NT2/D1 (cell line): ENCODE measurements at regions not wholly inside any gene's neighbourhood (a gene's known extent, or its start where the extent isn't known, plus 50 kb on each side); places are given as distances from the start of the nearest gene placed in this dataset.

Source experiments
- DNase-seq: peaks from one replicate; pipeline ENCODE4 v3.0.0-alpha.2; 2011; ENCODE audit warnings: low read depth, low spot score
- H3K27me3 ChIP-seq: 2 replicates; pipeline ENCODE4 v1.6.0; 2011; ENCODE audit warnings: mild to moderate bottlenecking; ENCODE audit not compliant: insufficient read length, insufficient read depth
- H3K36me3 ChIP-seq: 2 replicates; pipeline ENCODE4 v1.6.1; 2011; ENCODE audit warnings: mild to moderate bottlenecking, low read length, mixed read lengths; ENCODE audit not compliant: insufficient read depth, insufficient read length
- H3K4me1 ChIP-seq: 2 replicates; pipeline ENCODE4 v1.5.1; 2011; ENCODE audit not compliant: insufficient read depth, insufficient read length
- H3K4me3 ChIP-seq: 2 replicates; pipeline ENCODE4 v1.5.1; 2011; ENCODE audit warnings: low read depth; ENCODE audit not compliant: insufficient read length
- H3K9ac ChIP-seq: 2 replicates; pipeline ENCODE4 v1.6.0; 2011; ENCODE audit warnings: low read depth; ENCODE audit not compliant: insufficient read length
- H3K9me3 ChIP-seq: 2 replicates; pipeline ENCODE4 v1.5.1; 2011; ENCODE audit warnings: mild to moderate bottlenecking, low read length; ENCODE audit not compliant: insufficient read depth
- SUZ12 ChIP-seq: IDR thresholded peaks from 2 replicates; pipeline ENCODE4 v1.6.1; 2011; ENCODE audit not compliant: insufficient read length, insufficient read depth; ENCODE audit errors: extremely low read depth
- YY1 ChIP-seq: IDR thresholded peaks from 2 replicates; pipeline ENCODE4 v1.6.1; 2011; ENCODE audit not compliant: insufficient read length, insufficient read depth
- ZNF274 ChIP-seq: IDR thresholded peaks from 2 replicates; pipeline ENCODE4 v1.6.1; 2011; ENCODE audit warnings: mild to moderate bottlenecking, low read depth, low read length

GRCh38 chr2:611519-611918 is 65.7 kb downstream of the TMEM18 start:
- TF ChIP-seq YY1 (no peak), ZNF274 (no peak), SUZ12 (no peak)
- Histone ChIP-seq H3K4me3 (no peak overlapping the region), H3K36me3 (no peaks in the 10 kb centered on the region), H3K27me3 (no peaks in the 10 kb centered on the region), H3K9me3 (no peaks in the 10 kb centered on the region), H3K9ac (no peak overlapping the region), H3K4me1 (no peaks in the 10 kb centered on the region)
- no peak for DNase-seq

DNA sequence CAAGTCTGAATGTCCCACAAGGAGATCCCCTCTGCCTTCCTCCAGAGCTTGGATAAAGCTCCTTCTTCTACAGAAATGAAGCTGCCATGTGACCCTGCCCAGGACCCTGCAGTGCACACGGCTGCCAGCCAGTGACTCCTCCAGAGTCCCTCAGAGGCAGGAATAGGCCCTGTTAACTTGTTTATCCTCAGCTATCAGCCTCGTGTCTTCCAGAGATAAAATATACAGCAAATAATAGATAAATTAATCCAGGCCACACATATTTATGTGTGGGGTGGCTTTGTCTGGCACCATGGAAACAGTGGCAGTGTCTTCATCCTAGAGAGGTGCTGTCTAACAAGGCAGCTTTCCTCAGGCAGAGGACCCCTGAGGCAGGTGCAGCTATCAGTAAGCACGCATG is 66.7 kb downstream of the TMEM18 start:
- H3K9ac ChIP-seq: no peak overlapping the region
- H3K9me3 ChIP-seq: no peaks in the 10 kb centered on the region
- TF ChIP-seq YY1 (no peak), SUZ12 (no peak), ZNF274 (no peak)
- H3K36me3 ChIP-seq: no peaks in the 10 kb centered on the region
- no peak overlapping the region for H3K4me3 ChIP-seq
- no peaks in the 10 kb centered on the region for H3K4me1 ChIP-seq
- no peaks in the 10 kb centered on the region for H3K27me3 ChIP-seq
- no peak for DNase-seq

GRCh38 chr2:609881-610280 is 67.3 kb downstream of the TMEM18 start:
- no peak for DNase-seq
- Histone ChIP-seq H3K27me3 (no peaks in the 10 kb centered on the region), H3K9me3 (no peaks in the 10 kb centered on the region), H3K36me3 (no peaks in the 10 kb centered on the region), H3K9ac (no peak overlapping the region), H3K4me3 (no peak overlapping the region), H3K4me1 (no peaks in the 10 kb centered on the region)
- TF ChIP-seq ZNF274 (no peak), SUZ12 (no peak), YY1 (no peak)

DNA sequence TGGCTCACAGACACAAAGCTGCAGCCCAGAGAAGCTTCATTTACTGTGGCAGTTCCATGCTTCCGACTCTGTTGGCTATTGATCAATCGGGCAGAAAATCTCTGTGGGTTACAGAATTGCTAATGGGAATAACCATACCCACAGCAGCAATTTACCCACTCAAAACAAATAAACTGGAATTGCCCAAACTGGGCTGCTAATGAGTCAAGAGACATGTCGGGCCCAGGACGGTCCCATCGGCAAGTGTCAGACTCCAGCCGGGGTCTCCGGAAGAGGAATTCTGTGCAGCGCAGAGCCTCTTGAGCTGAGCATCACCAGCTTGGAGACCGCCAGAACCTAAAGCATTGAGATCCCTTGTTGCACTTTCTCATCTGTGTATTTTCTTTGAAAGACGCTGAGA is 67.8 kb downstream of the TMEM18 start:
- no peaks in the 10 kb centered on the region for H3K9me3 ChIP-seq
- no peaks in the 10 kb centered on the region for H3K27me3 ChIP-seq
- TF ChIP-seq YY1: no peak
- TF ChIP-seq ZNF274: no peak
- no peak for TF ChIP-seq SUZ12
- H3K4me3 ChIP-seq: no peak overlapping the region
- H3K4me1 ChIP-seq: no peaks in the 10 kb centered on the region
- no peak overlapping the region for H3K9ac ChIP-seq
- H3K36me3 ChIP-seq: no peaks in the 10 kb centered on the region
- DNase-seq: no peak

DNA sequence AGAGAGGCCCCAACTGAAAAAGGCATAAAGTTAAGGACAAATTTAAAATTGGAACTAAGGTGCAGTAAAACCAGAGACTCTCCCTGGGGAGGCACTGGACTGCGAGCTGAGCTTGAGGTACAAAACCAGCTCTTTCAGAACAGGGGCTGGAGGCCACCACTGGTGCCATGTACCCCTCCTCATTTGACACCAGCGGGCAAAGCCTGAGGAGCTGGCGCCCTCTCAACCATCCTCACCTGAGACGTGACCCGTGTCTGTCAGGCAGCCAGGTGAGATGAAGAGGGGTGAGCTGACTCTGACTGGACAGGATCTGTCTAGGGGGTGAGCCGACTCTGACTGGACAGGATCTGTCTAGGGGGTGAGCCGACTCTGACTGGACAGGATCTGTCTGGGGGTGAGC is 68.5 kb downstream of the TMEM18 start:
- TF ChIP-seq SUZ12 (no peak), ZNF274 (no peak), YY1 (no peak)
- no peaks in the 10 kb centered on the region for H3K36me3 ChIP-seq
- H3K9ac ChIP-seq: no peak overlapping the region
- no peak overlapping the region for H3K4me3 ChIP-seq
- no peaks in the 10 kb centered on the region for H3K9me3 ChIP-seq
- no peaks in the 10 kb centered on the region for H3K27me3 ChIP-seq
- H3K4me1 ChIP-seq: no peaks in the 10 kb centered on the region
- DNase-seq: no peak

DNA sequence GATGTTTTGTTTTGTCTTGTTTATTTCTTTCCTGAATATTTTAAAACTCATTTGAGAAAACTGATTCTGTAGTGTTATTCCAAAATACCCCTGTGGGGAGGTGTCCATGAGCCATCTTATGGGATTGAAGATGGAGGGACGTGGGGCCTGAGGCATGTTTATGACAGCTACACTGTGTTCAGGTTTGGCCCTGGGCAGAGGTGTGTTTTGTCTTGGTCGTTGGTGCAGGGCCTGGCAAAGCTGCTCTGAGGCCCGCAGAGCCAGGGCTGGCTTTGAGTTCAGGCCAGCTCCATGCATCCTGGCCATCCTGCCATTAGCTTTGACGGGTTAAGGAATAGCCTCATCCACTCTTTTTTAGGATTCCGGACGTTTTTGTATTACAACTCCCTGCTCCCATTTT is 68.9 kb downstream of the TMEM18 start:
- H3K36me3 ChIP-seq: no peaks in the 10 kb centered on the region
- no peaks in the 10 kb centered on the region for H3K4me1 ChIP-seq
- H3K9ac ChIP-seq: no peak overlapping the region
- no peak overlapping the region for H3K4me3 ChIP-seq
- H3K9me3 ChIP-seq: no peaks in the 10 kb centered on the region
- H3K27me3 ChIP-seq: no peaks in the 10 kb centered on the region
- DNase-seq: no peak
- TF ChIP-seq ZNF274 (no peak), SUZ12 (no peak), YY1 (no peak)

- Histone ChIP-seq H3K4me1 (no peaks in the 10 kb centered on the region), H3K36me3 (no peaks in the 10 kb centered on the region), H3K9me3 (no peaks in the 10 kb centered on the region), H3K9ac (no peak overlapping the region), H3K27me3 (no peaks in the 10 kb centered on the region), H3K4me3 (no peak overlapping the region)
- DNase-seq: no peak
- TF ChIP-seq YY1: no peak
Observed at GRCh38 chr2:607709-608108, 69.5 kb downstream of the TMEM18 start.

- no peak for DNase-seq
- Histone ChIP-seq H3K4me3 (no peak overlapping the region), H3K9ac (no peak overlapping the region), H3K9me3 (no peaks in the 10 kb centered on the region), H3K27me3 (no peaks in the 10 kb centered on the region), H3K4me1 (no peaks in the 10 kb centered on the region), H3K36me3 (no peaks in the 10 kb centered on the region)
- no peak for TF ChIP-seq ZNF274
- TF ChIP-seq SUZ12: no peak
- no peak for TF ChIP-seq YY1
Observed at GRCh38 chr2:607172-607571, 70.0 kb downstream of the TMEM18 start.
